Right hindlimb (tissue), 1 donor: ENCODE measurements at regions not wholly inside any gene's neighbourhood (a gene's known extent, or its start where the extent isn't known, plus 50 kb on each side); places are given as distances from the start of the nearest gene placed in this dataset.
"Not testable (repeated sequence)": the region's sequence is repeated elsewhere in the genome, so short reads cannot be mapped to it uniquely, and the experiment has no call there.

Experiments used
- DNase-seq: peaks from one replicate; pipeline ENCODE4 v3.0.0-alpha.2; 2018

GRCh38 chr7:13742811-13743210 lies 246.7 kb downstream of the ETV1 start:
- peak; percentile 30 for DNase-seq

GRCh38 chr7:13743226-13743625 lies 246.2 kb downstream of the ETV1 start:
- no peak for DNase-seq

- DNase-seq, result no peak
Measured at GRCh38 chr7:13745530-13745929, 243.9 kb downstream of the ETV1 start.

- DNase-seq, result no peak
Measured at GRCh38 chr7:13748998-13749397, 240.5 kb downstream of the ETV1 start.

GRCh38 chr7:13749636-13750035 lies 239.8 kb downstream of the ETV1 start:
- DNase-seq, result no peak

GRCh38 chr7:13751766-13752165 lies 237.7 kb downstream of the ETV1 start:
- no peak for DNase-seq

- DNase-seq, result no peak
Measured at GRCh38 chr7:13757841-13758240, 231.6 kb downstream of the ETV1 start.

- not testable (repeated sequence) for DNase-seq
Measured at GRCh38 chr7:13765853-13766252, 223.6 kb downstream of the ETV1 start.

- DNase-seq, result no peak
Measured at GRCh38 chr7:13770305-13770704, 219.2 kb downstream of the ETV1 start.

GRCh38 chr7:13774976-13775375 lies 214.5 kb downstream of the ETV1 start:
- no peak for DNase-seq

- DNase-seq, result no peak
Measured at GRCh38 chr7:13777242-13777641, 212.2 kb downstream of the ETV1 start.

GRCh38 chr7:13778967-13779366 lies 210.5 kb downstream of the ETV1 start:
- no peak for DNase-seq

- DNase-seq, result no peak
Measured at GRCh38 chr7:13790611-13791010, 198.9 kb downstream of the ETV1 start.

- no peak for DNase-seq
Measured at GRCh38 chr7:13792208-13792607, 197.3 kb downstream of the ETV1 start.

GRCh38 chr7:13793926-13794325 lies 195.5 kb downstream of the ETV1 start:
- no peak for DNase-seq

GRCh38 chr7:13794581-13794980 lies 194.9 kb downstream of the ETV1 start:
- DNase-seq, result no peak

- DNase-seq, result no peak
Measured at GRCh38 chr7:13797545-13797944, 191.9 kb downstream of the ETV1 start.

GRCh38 chr7:13800694-13801448 lies 188.6 kb downstream of the ETV1 start:
- no peak for DNase-seq

GRCh38 chr7:13801669-13802068 lies 187.8 kb downstream of the ETV1 start:
- no peak for DNase-seq

- no peak for DNase-seq
Measured at GRCh38 chr7:13802651-13803050, 186.8 kb downstream of the ETV1 start.

- no peak for DNase-seq
Measured at GRCh38 chr7:13803134-13803533, 186.3 kb downstream of the ETV1 start.

GRCh38 chr7:13806089-13806867 lies 183.2 kb downstream of the ETV1 start:
- not testable (repeated sequence) for DNase-seq

GRCh38 chr7:13817230-13817629 lies 172.2 kb downstream of the ETV1 start:
- DNase-seq, result not testable (repeated sequence)

- DNase-seq, result no peak
Measured at GRCh38 chr7:13821152-13821787, 168.2 kb downstream of the ETV1 start.
